ENCODE measurements at regions not wholly inside any gene's neighbourhood (a gene's known extent, or its start where the extent isn't known, plus 50 kb on each side); places are given as distances from the start of the nearest gene placed in this dataset.

GRCh38 chr17:77461277-77462057 lies 320.7 kb downstream of the SEC14L1 start:
- no peak for DNase-seq (ENCODE audit: low spot score)
- TF ChIP-seq CTCF (IDR thresholded peaks at IDR 0.05; ENCODE audit: borderline replicate concordance, control extremely low read depth, extremely low read depth, insufficient read depth, missing control alignments) = no peak
- in situ Hi-C loops (cut with MboI; ENCODE audit: low sequenced_read_pairs, unreplicated experiment) = no loop called here

- DNase-seq (ENCODE audit: low spot score) = peak; percentile 55
- TF ChIP-seq CTCF (IDR thresholded peaks at IDR 0.05; ENCODE audit: borderline replicate concordance, control extremely low read depth, extremely low read depth, insufficient read depth, missing control alignments) = no peak
- in situ Hi-C loops (cut with MboI; ENCODE audit: low sequenced_read_pairs, unreplicated experiment) = no loop called here
These were observed 321.3 kb downstream of the SEC14L1 start for GRCh38 chr17:77462090-77462489.

- in situ Hi-C loops (cut with MboI; ENCODE audit: low sequenced_read_pairs, unreplicated experiment) = no loop called here
- TF ChIP-seq CTCF (IDR thresholded peaks at IDR 0.05; ENCODE audit: borderline replicate concordance, control extremely low read depth, extremely low read depth, insufficient read depth, missing control alignments) = no peak
- DNase-seq (ENCODE audit: low spot score) = no peak
These were observed 322.1 kb downstream of the SEC14L1 start for GRCh38 chr17:77462553-77463497.

- in situ Hi-C loops (cut with MboI; ENCODE audit: low sequenced_read_pairs, unreplicated experiment) = no loop called here
- TF ChIP-seq CTCF (IDR thresholded peaks at IDR 0.05; ENCODE audit: borderline replicate concordance, control extremely low read depth, extremely low read depth, insufficient read depth, missing control alignments) = no peak
- DNase-seq (ENCODE audit: low spot score) = no peak
These were observed 324.2 kb downstream of the SEC14L1 start for GRCh38 chr17:77464988-77465357.

- DNase-seq (ENCODE audit: low spot score) = peak; percentile 84
- no peak for TF ChIP-seq CTCF (IDR thresholded peaks at IDR 0.05; ENCODE audit: borderline replicate concordance, control extremely low read depth, extremely low read depth, insufficient read depth, missing control alignments)
- in situ Hi-C loops (cut with MboI; ENCODE audit: low sequenced_read_pairs, unreplicated experiment) = no loop called here
These were observed 324.7 kb downstream of the SEC14L1 start for GRCh38 chr17:77465358-77466041.

- in situ Hi-C loops (cut with MboI; ENCODE audit: low sequenced_read_pairs, unreplicated experiment) = no loop called here
- no peak for TF ChIP-seq CTCF (IDR thresholded peaks at IDR 0.05; ENCODE audit: borderline replicate concordance, control extremely low read depth, extremely low read depth, insufficient read depth, missing control alignments)
- no peak for DNase-seq (ENCODE audit: low spot score)
These were observed 325.4 kb downstream of the SEC14L1 start for GRCh38 chr17:77466140-77466539.
